ENCODE measurements at regions not wholly inside any gene's neighbourhood (a gene's known extent, or its start where the extent isn't known, plus 50 kb on each side); places are given as distances from the start of the nearest gene placed in this dataset.

GRCh38 chr3:29201604-29202003 is 79.3 kb upstream of the RBMS3 start:
- no peak for DNase-seq

GRCh38 chr3:29202378-29202777 is 78.5 kb upstream of the RBMS3 start:
- no peak for DNase-seq

GRCh38 chr3:29203851-29204250 is 77.0 kb upstream of the RBMS3 start:
- DNase-seq, result no peak

DNA sequence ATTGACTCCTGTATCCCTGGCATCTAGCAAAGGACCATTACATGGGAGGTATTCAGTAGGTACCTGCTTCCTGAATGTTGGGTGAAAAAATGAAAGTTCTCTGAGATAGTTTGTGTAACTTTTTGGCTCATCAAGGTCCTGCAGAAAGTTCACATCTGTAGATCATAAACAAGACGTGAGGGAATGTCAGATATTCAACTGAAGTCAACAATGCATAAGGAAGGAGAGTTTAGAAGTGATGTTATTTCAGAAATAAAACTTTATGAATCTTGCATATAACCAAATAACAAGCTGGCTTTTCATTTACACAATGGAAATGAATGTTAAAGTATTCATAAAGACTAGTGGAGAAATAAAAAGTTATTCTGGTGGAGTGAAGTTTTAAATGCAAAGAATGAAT is 73.4 kb upstream of the RBMS3 start:
- no peak for DNase-seq

GRCh38 chr3:29212789-29213433 is 68.0 kb upstream of the RBMS3 start:
- DNase-seq, result no peak

- DNase-seq, result no peak
These were observed 66.7 kb upstream of the RBMS3 start for GRCh38 chr3:29214009-29214658.

DNA sequence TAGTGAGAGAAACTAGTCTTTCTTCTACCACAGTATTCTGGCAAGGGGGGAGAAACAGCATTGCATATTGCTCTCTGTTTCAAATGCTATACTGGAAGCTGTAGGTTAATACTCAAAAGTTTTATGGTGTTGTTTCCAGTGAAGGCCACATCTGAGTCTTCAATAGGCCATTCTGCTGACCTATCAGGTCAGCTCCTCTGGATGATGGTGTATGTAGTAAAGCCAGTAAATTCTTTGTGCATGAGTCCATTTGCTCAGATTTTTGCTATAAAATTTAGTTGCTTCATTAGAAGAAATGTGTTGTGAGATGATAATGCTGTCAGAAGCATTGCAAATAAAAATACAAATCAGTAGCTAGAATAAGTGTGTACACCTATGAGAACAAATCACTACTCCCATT is 64.9 kb upstream of the RBMS3 start:
- DNase-seq, result no peak

GRCh38 chr3:29226706-29227105 is 54.2 kb upstream of the RBMS3 start:
- no peak for DNase-seq

DNA sequence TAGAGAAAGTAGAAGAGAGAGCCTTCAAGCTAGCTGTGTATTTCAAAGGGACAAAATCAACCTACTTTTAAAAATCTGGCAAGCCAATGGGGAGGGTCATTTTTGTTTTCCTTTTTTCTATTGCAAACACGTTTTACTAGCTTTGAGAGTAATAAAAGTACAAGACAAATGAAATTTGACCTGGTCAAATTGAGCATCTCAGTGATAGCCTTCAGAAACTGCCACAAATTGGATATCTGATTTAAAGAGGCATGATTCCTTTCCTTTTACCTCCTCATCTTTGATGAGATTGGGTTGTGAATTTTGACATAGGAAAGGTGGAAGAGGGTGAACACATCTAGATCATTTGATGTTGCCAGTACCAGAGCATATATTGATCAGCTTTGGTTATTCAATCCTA is 53.6 kb upstream of the RBMS3 start:
- no peak for DNase-seq
